Amniotic epithelial cell (primary cell): ENCODE measurements at regions not wholly inside any gene's neighbourhood (a gene's known extent, or its start where the extent isn't known, plus 50 kb on each side); places are given as distances from the start of the nearest gene placed in this dataset.

Experiments
- DNase-seq: peaks from one replicate; pipeline ENCODE4 v3.0.0-alpha.2; 2010; ENCODE audit warnings: low read depth

- no peak for DNase-seq
These were observed 136.0 kb upstream of the PABPC4L start for GRCh38 chr4:134337574-134337973.

DNA sequence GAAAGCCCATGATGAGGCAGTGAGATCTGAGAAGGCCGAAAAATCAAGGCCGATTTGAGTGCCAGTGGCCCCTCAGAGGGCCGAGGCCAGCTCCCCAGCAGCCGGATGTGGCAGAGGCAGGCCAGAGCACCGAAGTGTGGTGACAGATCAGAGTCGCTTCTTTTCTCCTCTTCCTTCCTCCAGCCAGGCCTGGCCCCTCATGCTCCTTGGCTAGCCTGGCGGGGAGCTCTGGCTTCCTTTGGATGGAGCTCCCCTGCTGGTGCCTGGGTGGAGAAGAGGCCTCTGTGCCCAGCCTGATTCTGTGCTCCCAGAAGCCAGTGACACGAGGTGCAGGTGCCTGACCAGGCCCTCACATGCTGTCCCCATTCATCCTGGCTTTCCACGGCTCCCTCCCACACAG, 127.2 kb upstream of the PABPC4L start:
- no peak for DNase-seq

DNA sequence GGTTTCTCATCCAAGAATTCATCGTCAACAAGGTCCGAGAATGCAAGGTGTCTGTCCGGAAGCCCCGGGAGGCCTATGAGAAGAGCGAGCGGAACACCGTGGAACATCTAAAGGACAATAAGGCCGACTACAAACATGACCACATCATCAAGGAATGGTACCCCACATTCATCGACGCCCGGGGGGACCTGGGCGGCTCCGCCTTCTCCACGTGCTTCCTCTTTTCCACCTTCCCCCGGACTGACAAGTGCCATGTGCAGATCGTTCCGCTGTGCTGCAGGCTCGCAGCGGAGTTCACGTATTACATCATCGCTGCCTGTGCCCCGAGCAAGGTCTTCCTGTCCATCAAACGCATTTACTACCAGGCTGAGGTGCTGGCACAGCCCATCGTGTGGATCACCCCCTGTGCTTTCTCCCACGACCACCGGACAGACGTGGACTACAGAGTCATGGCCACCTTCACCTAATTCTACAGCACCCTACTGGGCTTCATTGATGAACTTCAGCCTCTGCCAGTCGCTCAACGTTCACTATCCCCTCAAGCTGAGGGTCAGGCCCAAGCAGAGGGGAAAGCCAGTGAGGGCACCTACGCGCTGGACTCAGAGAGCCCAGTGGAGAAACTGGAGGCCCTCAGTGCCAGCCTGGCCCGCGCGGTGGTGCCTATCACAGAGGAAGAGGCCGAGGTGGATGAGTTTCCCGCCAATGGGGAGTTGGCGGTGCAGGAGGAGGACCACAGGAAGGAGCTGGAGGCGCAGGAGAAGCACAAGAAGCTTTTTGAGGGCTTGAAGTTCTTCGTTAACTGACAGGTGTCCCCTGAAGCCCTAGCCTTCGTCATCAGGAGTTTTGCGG, 125.9 kb upstream of the PABPC4L start:
- DNase-seq: no peak

GRCh38 chr4:134326866-134327265, 125.3 kb upstream of the PABPC4L start:
- no peak for DNase-seq

GRCh38 chr4:134324179-134324578, 122.6 kb upstream of the PABPC4L start:
- DNase-seq: no peak

GRCh38 chr4:134320048-134320447, 118.5 kb upstream of the PABPC4L start:
- peak; percentile 9 for DNase-seq

DNA sequence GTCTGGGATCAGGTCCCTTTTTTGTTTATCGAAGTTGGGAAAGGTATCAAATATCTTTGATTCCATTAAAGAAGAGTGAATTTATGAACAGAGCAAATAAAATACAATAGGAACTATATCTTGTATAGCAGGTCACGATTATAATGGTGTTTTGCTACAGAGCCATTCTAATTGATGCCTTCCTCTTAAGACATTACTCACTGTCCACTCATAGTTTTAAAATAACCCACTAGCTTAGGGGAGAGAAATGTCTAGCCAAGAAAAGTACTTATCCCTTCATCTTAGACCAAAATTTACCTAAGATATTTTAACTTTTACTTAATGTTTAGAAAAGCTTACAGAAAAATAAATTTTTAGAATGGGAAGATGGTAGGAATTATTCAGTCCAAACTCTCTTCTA, 112.0 kb upstream of the PABPC4L start:
- DNase-seq: no peak

- DNase-seq: no peak
These were observed 108.1 kb upstream of the PABPC4L start for GRCh38 chr4:134309715-134310114.

- DNase-seq: no peak
These were observed 107.3 kb upstream of the PABPC4L start for GRCh38 chr4:134308910-134309309.

GRCh38 chr4:134298313-134298712, 96.7 kb upstream of the PABPC4L start:
- no peak for DNase-seq

GRCh38 chr4:134297765-134298164, 96.2 kb upstream of the PABPC4L start:
- DNase-seq: no peak

GRCh38 chr4:134282680-134283079, 81.1 kb upstream of the PABPC4L start:
- DNase-seq: no peak

GRCh38 chr4:134278675-134279074, 77.1 kb upstream of the PABPC4L start:
- peak; percentile 62 for DNase-seq

DNA sequence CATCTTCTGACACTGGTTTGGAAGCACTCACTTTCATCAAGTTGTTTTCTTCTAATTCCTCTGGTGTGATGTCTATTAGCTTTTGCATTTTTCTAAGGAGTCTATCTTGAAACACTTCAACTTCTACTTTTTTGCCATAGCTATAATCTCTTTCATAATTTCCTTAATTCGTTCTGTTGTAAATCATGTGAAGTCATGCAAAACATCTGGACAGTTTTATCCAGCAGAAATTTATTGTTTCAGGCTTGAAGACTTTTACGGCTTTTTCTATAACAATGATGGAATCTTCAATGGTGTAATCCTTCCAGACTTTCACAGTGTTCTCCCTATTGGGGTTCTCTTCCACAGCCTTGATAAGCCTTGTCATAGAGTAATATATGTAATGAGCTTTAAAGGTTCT, 74.9 kb upstream of the PABPC4L start:
- peak; percentile 69 for DNase-seq

GRCh38 chr4:134260126-134260525, 58.5 kb upstream of the PABPC4L start:
- no peak for DNase-seq
